Trophoblast cell (in vitro differentiated cells and primary cell): ENCODE measurements at regions not wholly inside any gene's neighbourhood (a gene's known extent, or its start where the extent isn't known, plus 50 kb on each side); places are given as distances from the start of the nearest gene placed in this dataset.
"Not testable (repeated sequence)": the region's sequence is repeated elsewhere in the genome, so short reads cannot be mapped to it uniquely, and the experiment has no call there.

ENCODE experiments used
- DNase-seq, 2 donors: peaks; one replicate each; pipeline ENCODE4 v3.0.0-alpha.2; 2016
- H2AFZ ChIP-seq: 2 replicates; pipeline ENCODE4 v1.6.1; 2013; ENCODE audit warnings: low read length, moderate library complexity, mild to moderate bottlenecking; ENCODE audit not compliant: insufficient read depth, poor library complexity
- H2AK5ac ChIP-seq: 2 replicates; pipeline ENCODE4 v1.6.1; 2013; ENCODE audit warnings: mild to moderate bottlenecking, low read length
- H2BK120ac ChIP-seq: 2 replicates; pipeline ENCODE4 v1.6.1; 2013; ENCODE audit warnings: low read length, mild to moderate bottlenecking, moderate library complexity; ENCODE audit not compliant: insufficient read depth, poor library complexity
- H2BK12ac ChIP-seq: 2 replicates; pipeline ENCODE4 v1.6.1; 2013; ENCODE audit warnings: mild to moderate bottlenecking, low read length, moderate library complexity
- H2BK5ac ChIP-seq: 2 replicates; pipeline ENCODE4 v1.6.1; 2013; ENCODE audit warnings: low read length, low read depth, moderate library complexity, mild to moderate bottlenecking; ENCODE audit not compliant: poor library complexity
- H3K14ac ChIP-seq: 2 replicates; pipeline ENCODE4 v1.6.1; 2013; ENCODE audit warnings: mild to moderate bottlenecking, low read length
- H3K18ac ChIP-seq: 2 replicates; pipeline ENCODE4 v1.6.1; 2013; ENCODE audit warnings: mild to moderate bottlenecking, low read length
- H3K23ac ChIP-seq: 2 replicates; pipeline ENCODE4 v1.6.1; 2013; ENCODE audit warnings: low read length
- H3K27ac ChIP-seq: 2 replicates; pipeline ENCODE4 v1.5.1; 2013; ENCODE audit warnings: low read depth, mild to moderate bottlenecking, inconsistent platforms, low read length, moderate library complexity
- H3K27me3 ChIP-seq: 2 replicates; pipeline ENCODE4 v1.6.1; 2013; ENCODE audit warnings: inconsistent platforms, mild to moderate bottlenecking, low read length, moderate library complexity; ENCODE audit not compliant: insufficient read depth
- H3K36me3 ChIP-seq, 2 experiments: 1 replicate in 1 of 2; 2 replicates in 1 of 2; pipeline ENCODE4 v1.6.1; 2013; ENCODE audit warnings: low read length in 2 of 2, mild to moderate bottlenecking in 2 of 2, moderate library complexity in 1 of 2; ENCODE audit not compliant: insufficient read depth in 2 of 2, control insufficient read depth in 1 of 2
- H3K4ac ChIP-seq: 2 replicates; pipeline ENCODE4 v1.6.1; 2013; ENCODE audit warnings: low read depth, mild to moderate bottlenecking, low read length, moderate library complexity
- H3K4me1 ChIP-seq, 2 experiments: 1 replicate in 1 of 2; 2 replicates in 1 of 2; pipeline ENCODE4 v1.6.1; 2013; ENCODE audit warnings: low read length in 2 of 2, mild to moderate bottlenecking in 2 of 2, moderate library complexity in 1 of 2; ENCODE audit not compliant: insufficient read depth in 2 of 2, control insufficient read depth in 1 of 2
- H3K4me2 ChIP-seq: 2 replicates; pipeline ENCODE4 v1.6.1; 2013; ENCODE audit warnings: inconsistent platforms, mild to moderate bottlenecking, low read length, moderate library complexity
- H3K4me3 ChIP-seq: 2 replicates; pipeline ENCODE4 v1.5.1; 2013; ENCODE audit warnings: mild to moderate bottlenecking, low read depth, low read length, inconsistent platforms
- H3K79me1 ChIP-seq: one replicate; pipeline ENCODE4 v1.6.1; 2013; ENCODE audit warnings: low read length
- H3K79me2 ChIP-seq: 2 replicates; pipeline ENCODE4 v1.6.1; 2013; ENCODE audit warnings: low read length, mild to moderate bottlenecking; ENCODE audit not compliant: control insufficient read depth, insufficient read depth, poor library complexity
- H3K9ac ChIP-seq: 2 replicates; pipeline ENCODE4 v1.6.1; 2013; ENCODE audit warnings: mild to moderate bottlenecking, low read length
- H3K9me3 ChIP-seq: 2 replicates; pipeline ENCODE4 v1.6.1; 2013; ENCODE audit warnings: low read depth, mild to moderate bottlenecking, control low read depth, inconsistent platforms, low read length; ENCODE audit not compliant: insufficient read depth
- H4K12ac ChIP-seq: 2 replicates; pipeline ENCODE4 v1.6.1; 2013; ENCODE audit warnings: low read depth, mild to moderate bottlenecking, low read length, moderate library complexity
- H4K8ac ChIP-seq: 2 replicates; pipeline ENCODE4 v1.6.1; 2013; ENCODE audit warnings: low read depth, mild to moderate bottlenecking, low read length, moderate library complexity
- H4K91ac ChIP-seq: one replicate; pipeline ENCODE4 v1.6.1; 2013; ENCODE audit warnings: low read depth, mild to moderate bottlenecking, low read length, moderate library complexity
- WGBS: extraction: QIAGEN DNeasy Blood & Tissue Kit; methylation state at CpG from one replicate; pipeline ENCODE4 v1.1.7; 2013; ENCODE audit warnings: missing lambda C conversion rate; ENCODE audit not compliant: insufficient read length, insufficient coverage; ENCODE audit errors: extremely low coverage; 5-methylcytosine and 5-hydroxymethylcytosine counted together

DNA sequence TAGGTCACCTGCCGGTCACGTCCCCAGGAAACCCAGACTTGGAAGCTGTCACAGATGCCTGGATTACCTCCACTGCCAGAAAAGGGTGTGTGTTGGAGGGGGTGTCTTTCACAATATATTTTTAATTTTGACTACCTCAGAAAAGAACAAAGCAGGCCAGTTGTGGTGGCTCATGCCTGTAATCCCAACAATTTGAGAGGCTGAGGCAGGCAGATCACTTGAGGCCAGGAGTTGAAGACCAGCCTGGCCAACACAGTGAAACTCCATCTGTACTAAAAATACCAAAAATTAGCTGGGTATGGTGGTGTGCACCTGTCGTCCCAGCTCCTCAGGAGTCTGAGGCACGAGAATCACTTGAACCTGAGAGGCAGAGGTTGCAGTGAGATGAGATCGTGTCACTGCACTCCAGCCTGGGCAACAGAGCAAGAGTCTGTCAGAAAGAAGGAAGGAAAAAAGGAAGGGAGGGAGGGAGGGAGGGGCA is 81.6 kb upstream of the FGF3 start:
- H3K27ac ChIP-seq, H3K4me1 ChIP-seq, H3K9me3 ChIP-seq, H4K12ac ChIP-seq, H3K4me2 ChIP-seq, H3K79me1 ChIP-seq, H3K9ac ChIP-seq, H2BK5ac ChIP-seq, H3K27me3 ChIP-seq, H3K14ac ChIP-seq, H3K18ac ChIP-seq, H2BK120ac ChIP-seq, DNase-seq, H3K36me3 ChIP-seq, H4K8ac ChIP-seq, H3K4me3 ChIP-seq, H3K79me2 ChIP-seq, H3K23ac ChIP-seq, H3K4ac ChIP-seq, H4K91ac ChIP-seq, H2AFZ ChIP-seq, H2AK5ac ChIP-seq, H2BK12ac ChIP-seq: not testable (repeated sequence)
- no CpG with 5 or more reads among the region's 5 CpGs for WGBS

- Histone ChIP-seq H3K14ac (no peak overlapping the region), H3K9me3 (no peaks in the 10 kb centered on the region), H3K9ac (no peak overlapping the region), H3K4me3 (no peak overlapping the region), H2BK120ac (no peak overlapping the region), H3K79me1 (no peaks in the 10 kb centered on the region), H3K4me1 (peaks cover 8 to 16% of the 10 kb centered on the region in 2 experiments), H3K23ac (no peak overlapping the region), H2AFZ (no peak overlapping the region), H2BK5ac (no peak overlapping the region), H3K18ac (no peak overlapping the region), H3K4me2 (no peak overlapping the region), H3K79me2 (no peaks in the 10 kb centered on the region), H3K4ac (no peak overlapping the region), H4K91ac (no peak overlapping the region), H3K27me3 (no peaks in the 10 kb centered on the region), H2BK12ac (no peak overlapping the region), H2AK5ac (no peak overlapping the region), H3K27ac (no peak overlapping the region), H4K12ac (no peak overlapping the region), H4K8ac (no peak overlapping the region), H3K36me3 (no peaks in the 10 kb centered on the region)
- no CpG with 5 or more reads among the region's 12 CpGs for WGBS
- no peak for DNase-seq
Observed at GRCh38 chr11:69902337-69902736, 83.1 kb upstream of the FGF3 start.

DNA sequence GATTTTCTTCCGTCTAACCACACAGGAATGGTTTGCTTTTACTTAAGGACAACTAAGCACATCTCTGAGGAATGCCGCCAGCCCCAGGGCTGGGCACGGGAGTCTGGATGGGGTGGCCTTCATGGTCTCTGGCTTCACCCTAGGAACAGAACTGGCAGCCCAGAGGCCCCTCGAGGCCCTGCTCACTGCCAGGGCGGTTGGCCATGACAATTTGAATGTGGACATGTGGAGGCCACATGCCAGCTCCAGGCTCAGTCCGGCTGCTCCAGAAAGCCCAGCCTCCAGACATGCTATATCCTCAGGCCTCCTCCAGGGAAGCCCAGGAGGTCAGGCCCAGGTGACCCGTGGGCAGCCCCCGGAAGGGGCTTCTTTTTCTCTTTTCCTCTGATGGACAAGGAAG is 84.0 kb upstream of the FGF3 start:
- Histone ChIP-seq H3K27ac (no peak overlapping the region), H3K79me1 (no peaks in the 10 kb centered on the region), H2AK5ac (no peak overlapping the region), H3K23ac (no peak overlapping the region), H3K9me3 (no peaks in the 10 kb centered on the region), H3K4me2 (no peak overlapping the region), H2BK5ac (no peak overlapping the region), H3K4ac (no peak overlapping the region), H3K27me3 (no peaks in the 10 kb centered on the region), H2BK12ac (no peak overlapping the region), H4K8ac (no peak overlapping the region), H2AFZ (no peak overlapping the region), H4K91ac (no peak overlapping the region), H4K12ac (no peak overlapping the region), H3K79me2 (no peaks in the 10 kb centered on the region), H2BK120ac (no peak overlapping the region), H3K14ac (no peak overlapping the region), H3K36me3 (no peaks in the 10 kb centered on the region), H3K18ac (no peak overlapping the region), H3K4me1 (peaks cover 8 to 16% of the 10 kb centered on the region in 2 experiments), H3K4me3 (no peak overlapping the region), H3K9ac (no peak overlapping the region)
- DNase-seq: no peak
- WGBS: no CpG with 5 or more reads among the region's 8 CpGs

- Histone ChIP-seq H3K79me2 (no peaks in the 10 kb centered on the region), H2AK5ac (no peak overlapping the region), H3K27me3 (no peaks in the 10 kb centered on the region), H4K12ac (no peak overlapping the region), H4K91ac (no peak overlapping the region), H2BK5ac (no peak overlapping the region), H3K4me1 (peaks cover 8 to 16% of the 10 kb centered on the region in 2 experiments), H2BK12ac (no peak overlapping the region), H3K9me3 (no peaks in the 10 kb centered on the region), H3K27ac (no peak overlapping the region), H2AFZ (no peak overlapping the region), H3K4ac (no peak overlapping the region), H3K79me1 (no peaks in the 10 kb centered on the region), H3K14ac (no peak overlapping the region), H3K9ac (no peak overlapping the region), H3K23ac (no peak overlapping the region), H3K4me2 (no peak overlapping the region), H3K18ac (no peak overlapping the region), H4K8ac (no peak overlapping the region), H2BK120ac (no peak overlapping the region), H3K36me3 (no peaks in the 10 kb centered on the region), H3K4me3 (no peak overlapping the region)
- DNase-seq: no peak
- WGBS: no CpG with 5 or more reads among the region's 14 CpGs
Observed at GRCh38 chr11:69904161-69904973, 85.2 kb upstream of the FGF3 start.
